GM12872 (cell line): ENCODE measurements at regions not wholly inside any gene's neighbourhood (a gene's known extent, or its start where the extent isn't known, plus 50 kb on each side); places are given as distances from the start of the nearest gene placed in this dataset.

Experiments
- CTCF ChIP-seq: IDR thresholded peaks from 3 replicates; pipeline ENCODE4 v1.5.1; 2011; ENCODE audit warnings: low read depth, mild to moderate bottlenecking, low read length, moderate library complexity; ENCODE audit not compliant: insufficient read depth

GRCh38 chr4:101500742-101501141, 153.4 kb upstream of the PPP3CA start:
- no peak for TF ChIP-seq CTCF

- TF ChIP-seq CTCF: no peak
Observed at GRCh38 chr4:101475246-101475645, 127.9 kb upstream of the PPP3CA start.

GRCh38 chr4:101471201-101471600, 123.9 kb upstream of the PPP3CA start:
- TF ChIP-seq CTCF: no peak

GRCh38 chr4:101464596-101464995, 117.3 kb upstream of the PPP3CA start:
- no peak for TF ChIP-seq CTCF

GRCh38 chr4:101458914-101459313, 111.6 kb upstream of the PPP3CA start:
- no peak for TF ChIP-seq CTCF

- no peak for TF ChIP-seq CTCF
Observed at GRCh38 chr4:101458473-101458872, 111.1 kb upstream of the PPP3CA start.

- no peak for TF ChIP-seq CTCF
Observed at GRCh38 chr4:101451086-101451485, 103.8 kb upstream of the PPP3CA start.

- no peak for TF ChIP-seq CTCF
Observed at GRCh38 chr4:101441446-101441845, 94.1 kb upstream of the PPP3CA start.
